ENCODE measurements at regions not wholly inside any gene's neighbourhood (a gene's known extent, or its start where the extent isn't known, plus 50 kb on each side); places are given as distances from the start of the nearest gene placed in this dataset.

GRCh38 chr14:50020184-50020583 is 96.2 kb downstream of the VCPKMT start:
- Histone ChIP-seq H3K27ac (ENCODE audit: low read depth, low read length) (no peak overlapping the region), H4K5ac (ENCODE audit: insufficient read length, low read depth, low read length) (no peak overlapping the region), H2BK12ac (ENCODE audit: low read depth, low read length) (no peak overlapping the region), H2BK5ac (ENCODE audit: low read depth, low read length) (no peak overlapping the region), H3K9ac (replicated peaks in 1 of 4; ENCODE audit: extremely low read depth in 1 of 4, low read depth in 3 of 4, low read length in 3 of 4) (no peak overlapping the region), H2BK15ac (ENCODE audit: low read length) (no peak overlapping the region), H2BK120ac (replicated peaks; ENCODE audit: low read depth, low read length) (no peak overlapping the region), H3K4me2 (ENCODE audit: insufficient read depth in 1 of 2, low read depth in 2 of 2, low read length in 2 of 2) (no peak overlapping the region), H3K18ac (ENCODE audit: extremely low read depth, low read length) (no peak overlapping the region), H3K14ac (ENCODE audit: insufficient read length) (no peak overlapping the region), H3K27me3 (replicated peaks in 1 of 4; ENCODE audit: control insufficient read depth in 3 of 4, extremely low read depth in 1 of 4, insufficient read depth in 3 of 4, low read length in 3 of 4) (no peaks in the 10 kb centered on the region; a peak in 1 of 7 replicates), H2BK20ac (ENCODE audit: low read length) (no peak overlapping the region), H3K79me2 (ENCODE audit: control insufficient read depth in 1 of 2, insufficient read depth in 2 of 2, low read length in 2 of 2) (no peaks in the 10 kb centered on the region), H4K20me1 (replicated peaks in 1 of 2; ENCODE audit: control insufficient read depth in 1 of 2, insufficient read depth in 2 of 2, low read length in 2 of 2) (no peaks in the 10 kb centered on the region), H4K8ac (ENCODE audit: extremely low read depth, insufficient read depth, low read length) (no peak overlapping the region), H3K4me3 (ENCODE audit: extremely low read depth in 1 of 4, insufficient read depth in 2 of 4, low read depth in 3 of 4, low read length in 4 of 4) (no peak overlapping the region), H3K4me1 (replicated peaks in 1 of 4; ENCODE audit: control insufficient read depth in 3 of 4, insufficient read depth in 4 of 4, low read length in 3 of 4) (no peaks in the 10 kb centered on the region), H3K9me3 (ENCODE audit: insufficient read depth in 2 of 2, low read depth in 1 of 2, low read length in 1 of 2) (no peaks in the 10 kb centered on the region; a peak in 1 of 4 replicates), H3K23me2 (ENCODE audit: low read depth, low read length) (no peaks in the 10 kb centered on the region; the same call in 1 of the 2 replicates), H4K91ac (replicated peaks; ENCODE audit: insufficient read length, low read length) (no peak overlapping the region), H3K23ac (ENCODE audit: insufficient read length) (no peak overlapping the region), H3K56ac (replicated peaks; ENCODE audit: insufficient read length, low read depth, low read length) (no peak overlapping the region), H2AK5ac (ENCODE audit: low read depth, low read length) (no peak overlapping the region), H2AFZ (ENCODE audit: low read length) (no peak overlapping the region), H3K4ac (replicated peaks; ENCODE audit: insufficient read length, low read depth, low read length) (no peak overlapping the region), H3K36me3 (ENCODE audit: control insufficient read depth in 2 of 4, insufficient read depth in 4 of 4, low read length in 3 of 4) (no peaks in the 10 kb centered on the region), H3K79me1 (ENCODE audit: low read depth, low read length) (no peaks in the 10 kb centered on the region)
- FAIRE-seq (no peak), DNase-seq (ENCODE audit: low read depth in 1 of 2, low spot score in 2 of 2) (no peak)
- ChIA-PET CTCF (ENCODE audit: partially characterized antibody) (interaction anchor here (1.3 kb wide), 1 partner anchor 74 kb away, joined by 3 read pairs; no protein-coding TSS in a partner anchor), POLR2A (ENCODE audit: partially characterized antibody) (no interaction called here)
- TF ChIP-seq CBX5 (IDR thresholded peaks at IDR 0.05; ENCODE audit: low read depth, low read length) (no peak), TEAD4 (IDR thresholded peaks at IDR 0.05; ENCODE audit: low read depth, low read length) (no peak), CTBP2 (IDR thresholded peaks at IDR 0.05; ENCODE audit: borderline replicate concordance, insufficient read depth, insufficient read length, low read length) (no peak), BACH1 (IDR thresholded peaks at IDR 0.05; ENCODE audit: low read length) (no peak), EP300 (IDR thresholded peaks at IDR 0.05; ENCODE audit: borderline replicate concordance in 1 of 2, low read depth in 2 of 2, low read length in 2 of 2) (no peak), ASH2L (IDR thresholded peaks at IDR 0.05; ENCODE audit: low read length) (no peak), POLR2A (IDR thresholded peaks at IDR 0.05; ENCODE audit: control extremely low read depth in 1 of 2, low read depth in 2 of 2, low read length in 2 of 2) (no peak), SUZ12 (IDR thresholded peaks at IDR 0.05; ENCODE audit: low read length) (no peak), SP2 (IDR thresholded peaks at IDR 0.05; ENCODE audit: low read length) (no peak), RNF2 (IDR thresholded peaks at IDR 0.05; ENCODE audit: borderline replicate concordance, low read depth, low read length, missing control alignments, poor library complexity, severe bottlenecking) (no peak), MAFK (IDR thresholded peaks at IDR 0.05; ENCODE audit: low read depth, low read length) (no peak), GABPA (IDR thresholded peaks at IDR 0.05; ENCODE audit: borderline replicate concordance, insufficient read depth, low read length) (no peak), POLR2AphosphoS5 (IDR thresholded peaks at IDR 0.05; ENCODE audit: low read depth, low read length) (no peak)

Data from H1 (cell line).